Keratinocyte (primary cell): ENCODE measurements at regions not wholly inside any gene's neighbourhood (a gene's known extent, or its start where the extent isn't known, plus 50 kb on each side); places are given as distances from the start of the nearest gene placed in this dataset.

Experiments used
- DNase-seq: peaks from one replicate; pipeline ENCODE4 v3.0.0-alpha.2; 2011; ENCODE audit warnings: low read depth, missing footprints, low spot score
- FAIRE-seq: peaks from 2 replicates; lab custom pipeline; 2011; peaks lifted over from hg19 to GRCh38; lab: Jason Lieb, UNC
- H2AFZ ChIP-seq: 2 replicates; pipeline ENCODE4 v1.6.0; 2012; ENCODE audit warnings: low read length, control low read depth, inconsistent platforms; ENCODE audit not compliant: control insufficient read depth
- H3K27ac ChIP-seq: 2 replicates; pipeline ENCODE4 v1.5.1; 2011; ENCODE audit warnings: low read length; ENCODE audit not compliant: control insufficient read depth, insufficient read depth
- H3K27me3 ChIP-seq: 3 replicates; pipeline ENCODE4 v1.6.0; 2011; ENCODE audit warnings: low read length; ENCODE audit not compliant: control insufficient read depth, insufficient read depth; ENCODE audit errors: extremely low read depth
- H3K36me3 ChIP-seq, 2 experiments: 2 replicates in 1 of 2; 3 replicates in 1 of 2; pipeline ENCODE4 v1.5.1; 2011; ENCODE audit warnings: low read length in 2 of 2, mild to moderate bottlenecking in 1 of 2; ENCODE audit not compliant: control insufficient read depth in 2 of 2, insufficient read depth in 2 of 2; ENCODE audit errors: extremely low read depth in 1 of 2
- H3K4me1 ChIP-seq: 3 replicates; pipeline ENCODE4 v1.5.1; 2011; ENCODE audit warnings: low read length; ENCODE audit not compliant: control insufficient read depth, insufficient read depth; ENCODE audit errors: extremely low read depth
- H3K4me2 ChIP-seq: 3 replicates; pipeline ENCODE4 v1.6.0; 2011; ENCODE audit warnings: low read depth, low read length; ENCODE audit not compliant: control insufficient read depth, insufficient read depth; ENCODE audit errors: extremely low read depth
- H3K4me3 ChIP-seq, 3 experiments: fragments of 200-600 bp in 1 of 3; sonication (generic) in 1 of 3; 2 replicates in 2 of 3; 3 replicates in 1 of 3; pipeline ENCODE4 v1.5.1; 2011 to 2016; ENCODE audit warnings: low read length in 3 of 3, mild to moderate bottlenecking in 3 of 3, control low read depth in 2 of 3, inconsistent platforms in 1 of 3, low read depth in 1 of 3, mixed read lengths in 1 of 3, mixed run types in 1 of 3, moderate library complexity in 1 of 3; ENCODE audit not compliant: control insufficient read depth in 2 of 3, insufficient read depth in 2 of 3; ENCODE audit errors: extremely low read depth in 1 of 3
- H3K79me2 ChIP-seq: 2 replicates; pipeline ENCODE4 v1.6.0; 2012; ENCODE audit warnings: low read length; ENCODE audit not compliant: control insufficient read depth, insufficient read depth
- H3K9ac ChIP-seq: 3 replicates; pipeline ENCODE4 v1.6.0; 2011; ENCODE audit warnings: low read length; ENCODE audit not compliant: control insufficient read depth, insufficient read depth; ENCODE audit errors: extremely low read depth
- H3K9me1 ChIP-seq: 3 replicates; pipeline ENCODE4 v1.6.0; 2011; ENCODE audit warnings: low read length; ENCODE audit not compliant: control insufficient read depth, insufficient read depth; ENCODE audit errors: extremely low read depth
- H3K9me3 ChIP-seq: 2 replicates; pipeline ENCODE4 v1.5.1; 2012; ENCODE audit warnings: low read depth, low read length; ENCODE audit not compliant: control insufficient read depth
- H4K20me1 ChIP-seq: 3 replicates; pipeline ENCODE4 v1.6.0; 2011; ENCODE audit warnings: low read length; ENCODE audit not compliant: control insufficient read depth, insufficient read depth; ENCODE audit errors: extremely low read depth
- EZH2 ChIP-seq: IDR thresholded peaks from one replicate; pipeline ENCODE4 v1.6.1; 2012; ENCODE audit warnings: inconsistent platforms, mild to moderate bottlenecking, low read length, moderate library complexity
- dilution Hi-C: fragments of 300-500 bp; cut with MboI; formaldehyde crosslinking; loops from one replicate; pipeline ENCODE4 v1.7.0; 2020; ENCODE audit warnings: low sequenced_read_pairs; ENCODE audit not compliant: extremely low pct_ligation_motif_present
- TF ChIP-seq, protein P1 (sequence below), 3 experiments: IDR thresholded peaks in 1 of 3; conservative IDR thresholded peaks in 1 of 3; optimal IDR thresholded peaks in 1 of 3; 2 replicates in 2 of 3; 3 replicates in 1 of 3; pipeline versions ENCODE3 to v1.5.1; 2011; ENCODE audit warnings: low read length in 3 of 3, mild to moderate bottlenecking in 3 of 3, moderate library complexity in 2 of 3, control low read depth in 1 of 3, inconsistent platforms in 1 of 3; ENCODE audit not compliant: insufficient read depth in 2 of 3; ENCODE audit errors: extremely low read depth in 1 of 3

DNA sequence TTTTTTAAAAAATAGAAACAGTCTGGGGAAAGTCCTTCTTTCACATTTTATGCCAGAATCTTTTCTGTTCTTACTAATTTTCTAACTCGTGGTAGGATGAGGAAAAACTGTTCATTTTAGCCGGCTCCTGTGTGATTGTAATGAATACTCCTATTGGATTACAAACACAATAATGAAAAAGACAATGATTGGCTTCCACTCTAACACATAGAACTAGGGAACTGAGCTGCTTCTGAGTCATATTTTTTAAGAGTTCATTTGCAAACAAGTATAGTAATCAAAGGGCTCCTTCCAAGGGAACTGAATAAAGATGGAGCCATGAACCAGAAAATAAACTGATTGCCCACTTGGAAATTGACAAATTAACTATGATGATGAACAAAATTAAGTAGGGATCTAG is 265.3 kb upstream of the TCF21 start:
- no peaks in the 10 kb centered on the region for H3K9me1 ChIP-seq
- no peak overlapping the region for H3K4me2 ChIP-seq
- TF ChIP-seq, protein P1, sequence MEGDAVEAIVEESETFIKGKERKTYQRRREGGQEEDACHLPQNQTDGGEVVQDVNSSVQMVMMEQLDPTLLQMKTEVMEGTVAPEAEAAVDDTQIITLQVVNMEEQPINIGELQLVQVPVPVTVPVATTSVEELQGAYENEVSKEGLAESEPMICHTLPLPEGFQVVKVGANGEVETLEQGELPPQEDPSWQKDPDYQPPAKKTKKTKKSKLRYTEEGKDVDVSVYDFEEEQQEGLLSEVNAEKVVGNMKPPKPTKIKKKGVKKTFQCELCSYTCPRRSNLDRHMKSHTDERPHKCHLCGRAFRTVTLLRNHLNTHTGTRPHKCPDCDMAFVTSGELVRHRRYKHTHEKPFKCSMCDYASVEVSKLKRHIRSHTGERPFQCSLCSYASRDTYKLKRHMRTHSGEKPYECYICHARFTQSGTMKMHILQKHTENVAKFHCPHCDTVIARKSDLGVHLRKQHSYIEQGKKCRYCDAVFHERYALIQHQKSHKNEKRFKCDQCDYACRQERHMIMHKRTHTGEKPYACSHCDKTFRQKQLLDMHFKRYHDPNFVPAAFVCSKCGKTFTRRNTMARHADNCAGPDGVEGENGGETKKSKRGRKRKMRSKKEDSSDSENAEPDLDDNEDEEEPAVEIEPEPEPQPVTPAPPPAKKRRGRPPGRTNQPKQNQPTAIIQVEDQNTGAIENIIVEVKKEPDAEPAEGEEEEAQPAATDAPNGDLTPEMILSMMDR (optimal IDR thresholded peaks at IDR 0.05 in 1 of 3, IDR thresholded peaks at IDR 0.05 in 1 of 3, conservative IDR thresholded peaks at IDR 0.05 in 1 of 3; ENCODE audit: extremely low read depth in 1 of 3, insufficient read depth in 2 of 3, low read length in 3 of 3): no peak
- no peak for TF ChIP-seq EZH2
- dilution Hi-C loops: no loop called here
- H3K79me2 ChIP-seq: no peaks in the 10 kb centered on the region
- FAIRE-seq (no peak), DNase-seq (no peak)
- no peaks in the 10 kb centered on the region for H3K9me3 ChIP-seq
- no peaks in the 10 kb centered on the region for H3K4me1 ChIP-seq
- no peak overlapping the region for H2AFZ ChIP-seq
- no peaks in the 10 kb centered on the region for H3K27me3 ChIP-seq
- no peaks in the 10 kb centered on the region for H3K36me3 ChIP-seq
- H3K27ac ChIP-seq: no peak overlapping the region
- H3K9ac ChIP-seq: no peak overlapping the region
- H4K20me1 ChIP-seq: no peaks in the 10 kb centered on the region
- no peak overlapping the region for H3K4me3 ChIP-seq

DNA sequence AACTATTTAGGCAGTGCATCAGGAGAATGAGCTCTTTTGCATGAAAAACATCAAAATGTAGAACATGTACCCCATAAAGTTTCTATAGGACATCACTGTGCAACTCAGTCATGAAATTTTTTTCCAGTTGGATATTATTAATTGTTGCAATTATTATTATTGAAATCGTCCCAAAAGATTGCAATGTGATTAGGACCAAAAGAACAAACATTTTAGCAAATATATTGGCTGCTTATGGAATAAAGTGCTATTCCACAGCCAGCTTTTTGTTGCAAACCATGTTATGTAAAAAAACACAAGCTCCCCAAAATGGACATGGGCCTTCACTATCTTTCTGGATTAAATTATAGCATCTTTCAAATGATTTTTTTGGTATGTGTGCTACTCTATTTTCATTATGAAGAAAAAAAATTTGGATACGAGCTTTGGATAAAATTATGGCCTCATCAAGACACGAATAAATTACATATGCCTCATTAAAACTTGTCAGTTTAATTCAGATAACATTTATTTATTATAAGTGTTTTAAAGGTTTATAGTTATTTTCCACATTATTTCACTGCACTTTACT is 262.7 kb upstream of the TCF21 start:
- TF ChIP-seq EZH2: no peak
- TF ChIP-seq, protein P1 (optimal IDR thresholded peaks at IDR 0.05 in 1 of 3, IDR thresholded peaks at IDR 0.05 in 1 of 3, conservative IDR thresholded peaks at IDR 0.05 in 1 of 3; ENCODE audit: extremely low read depth in 1 of 3, insufficient read depth in 2 of 3, low read length in 3 of 3): no peak
- Histone ChIP-seq H3K27me3 (no peaks in the 10 kb centered on the region), H3K27ac (no peak overlapping the region), H3K9ac (no peak overlapping the region), H3K9me1 (no peaks in the 10 kb centered on the region), H3K4me1 (no peaks in the 10 kb centered on the region), H3K4me3 (no peak overlapping the region), H2AFZ (no peak overlapping the region), H3K79me2 (no peaks in the 10 kb centered on the region), H3K36me3 (no peaks in the 10 kb centered on the region), H4K20me1 (no peaks in the 10 kb centered on the region), H3K4me2 (no peak overlapping the region), H3K9me3 (no peaks in the 10 kb centered on the region)
- DNase-seq (no peak), FAIRE-seq (no peak)
- dilution Hi-C loops: no loop called here
